NCI-H345 treated with DMSO at 0.1 percent for 48 hours (cell line): ENCODE measurements at regions not wholly inside any gene's neighbourhood (a gene's known extent, or its start where the extent isn't known, plus 50 kb on each side); places are given as distances from the start of the nearest gene placed in this dataset.

Source experiments
- DNase-seq: peaks from one replicate; lab custom pipeline; 2025; ENCODE audit not compliant: unreplicated experiment; lab: John Stamatoyannopoulos, UW

GRCh38 chr9:129290606-129291005 is 112.5 kb upstream of the IER5L start:
- no peak for DNase-seq

GRCh38 chr9:129289883-129290282 is 111.8 kb upstream of the IER5L start:
- DNase-seq = no peak

GRCh38 chr9:129289131-129289731 is 111.2 kb upstream of the IER5L start:
- DNase-seq = no peak

GRCh38 chr9:129287619-129288305 is 109.7 kb upstream of the IER5L start:
- peak; percentile 56 for DNase-seq

- DNase-seq = no peak
Observed at GRCh38 chr9:129285979-129286772, 108.1 kb upstream of the IER5L start.

- no peak for DNase-seq
Observed at GRCh38 chr9:129285382-129285781, 107.3 kb upstream of the IER5L start.

GRCh38 chr9:129284607-129285291 is 106.7 kb upstream of the IER5L start:
- no peak for DNase-seq

GRCh38 chr9:129283705-129284606 is 105.9 kb upstream of the IER5L start:
- no peak for DNase-seq

GRCh38 chr9:129283291-129283691 is 105.2 kb upstream of the IER5L start:
- DNase-seq = no peak

GRCh38 chr9:129282731-129283211 is 104.7 kb upstream of the IER5L start:
- DNase-seq = no peak

GRCh38 chr9:129282272-129282671 is 104.2 kb upstream of the IER5L start:
- no peak for DNase-seq

GRCh38 chr9:129281506-129282145 is 103.6 kb upstream of the IER5L start:
- no peak for DNase-seq

- DNase-seq = no peak
Observed at GRCh38 chr9:129280623-129281271, 102.7 kb upstream of the IER5L start.

GRCh38 chr9:129280236-129280622 is 102.2 kb upstream of the IER5L start:
- no peak for DNase-seq

- peak; percentile 74 for DNase-seq
Observed at GRCh38 chr9:129278391-129279237, 100.6 kb upstream of the IER5L start.

- DNase-seq = no peak
Observed at GRCh38 chr9:129276486-129277230, 98.6 kb upstream of the IER5L start.

- DNase-seq = no peak
Observed at GRCh38 chr9:129275626-129276247, 97.7 kb upstream of the IER5L start.
